ENCODE measurements at regions not wholly inside any gene's neighbourhood (a gene's known extent, or its start where the extent isn't known, plus 50 kb on each side); places are given as distances from the start of the nearest gene placed in this dataset.

DNA sequence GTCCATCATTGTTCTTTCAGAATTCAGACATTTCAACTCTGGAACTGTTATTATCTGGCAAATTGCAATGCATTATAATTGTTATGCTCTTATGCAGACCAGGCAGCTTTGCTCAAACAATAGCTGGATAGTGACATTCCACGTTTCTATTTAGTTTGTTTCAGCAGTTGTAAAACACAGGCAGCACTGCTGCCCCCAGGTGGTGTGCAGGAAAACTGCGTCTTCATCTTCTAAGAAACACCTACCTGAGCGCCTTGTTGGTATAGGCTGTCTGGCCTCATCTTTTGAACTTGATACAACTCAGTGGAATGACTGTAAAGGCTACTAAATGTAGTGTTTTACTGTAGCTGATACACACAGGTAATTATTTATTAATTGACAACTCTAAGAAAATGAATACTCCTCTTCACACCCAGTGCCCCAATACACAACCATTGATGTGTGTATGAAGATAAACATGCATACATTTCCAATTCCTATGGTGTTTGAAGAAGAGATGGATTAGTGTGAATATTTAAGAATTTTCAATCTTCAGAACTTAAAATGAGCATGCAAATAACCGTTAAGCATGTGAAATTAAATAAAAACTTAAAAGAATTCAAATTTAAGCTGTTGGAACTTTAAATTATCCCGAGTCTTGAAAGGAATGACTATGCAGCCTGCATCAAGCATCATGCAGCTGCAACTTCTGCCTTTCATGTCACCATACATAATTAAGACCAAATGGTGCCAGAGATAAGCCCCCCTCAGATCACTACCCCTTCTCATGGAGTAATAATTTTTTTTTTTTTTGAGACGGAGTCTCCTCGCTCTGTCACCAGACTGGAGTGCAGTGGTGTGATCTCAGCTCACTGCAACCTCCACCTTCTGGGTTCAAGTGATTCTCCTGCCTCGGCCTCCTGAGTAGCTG lies 85.6 kb downstream of the CD8B2 start:
- DNase-seq (ENCODE audit: low spot score) = peak; percentile 19

DNA sequence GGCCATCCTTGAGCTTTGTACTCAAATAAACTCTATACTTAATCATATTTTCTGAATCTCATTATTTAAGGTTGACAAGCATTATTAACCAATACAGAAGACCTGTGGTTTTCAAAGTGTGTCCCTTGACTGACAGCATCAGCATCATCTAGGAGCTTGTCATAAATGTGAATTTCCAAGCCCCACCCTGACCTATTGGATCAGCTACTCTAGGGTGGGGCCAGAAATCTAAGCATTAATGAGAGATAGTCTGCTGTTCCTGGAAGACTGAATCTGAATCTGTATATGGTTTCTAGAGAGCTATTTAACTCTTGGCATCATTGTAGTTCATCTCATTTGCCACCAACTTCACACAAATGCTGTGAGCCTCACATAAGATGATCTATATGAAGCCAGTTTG lies 86.6 kb downstream of the CD8B2 start:
- DNase-seq (ENCODE audit: low spot score) = no peak

- peak; percentile 19 for DNase-seq (ENCODE audit: low spot score)
These were observed 88.8 kb downstream of the CD8B2 start for GRCh38 chr2:106575955-106576354.

- DNase-seq (ENCODE audit: low spot score) = no peak
These were observed 90.1 kb downstream of the CD8B2 start for GRCh38 chr2:106577255-106577651.

DNA sequence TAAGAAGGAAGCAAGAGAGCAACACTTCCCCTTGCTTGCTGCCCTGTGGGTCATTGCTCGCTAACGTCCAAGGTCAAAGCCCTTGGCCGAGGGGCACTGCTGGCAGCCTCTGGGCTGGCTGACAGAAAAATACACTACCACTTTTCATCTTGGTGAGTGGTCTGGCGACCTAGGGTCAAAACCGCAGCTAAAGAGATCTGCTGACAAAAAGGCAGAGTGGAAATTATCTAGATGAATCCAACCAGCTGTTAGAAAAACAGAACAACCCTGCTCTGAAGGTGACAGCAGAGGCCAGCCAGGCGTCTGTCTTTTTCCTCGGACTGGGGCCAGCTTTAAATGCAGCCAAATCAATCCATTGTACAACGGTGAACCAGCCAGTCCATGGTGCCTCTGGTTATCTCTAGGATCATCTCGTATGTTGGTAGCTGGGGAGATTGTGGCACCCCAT lies 92.6 kb downstream of the CD8B2 start:
- no peak for DNase-seq (ENCODE audit: low spot score)

DNA sequence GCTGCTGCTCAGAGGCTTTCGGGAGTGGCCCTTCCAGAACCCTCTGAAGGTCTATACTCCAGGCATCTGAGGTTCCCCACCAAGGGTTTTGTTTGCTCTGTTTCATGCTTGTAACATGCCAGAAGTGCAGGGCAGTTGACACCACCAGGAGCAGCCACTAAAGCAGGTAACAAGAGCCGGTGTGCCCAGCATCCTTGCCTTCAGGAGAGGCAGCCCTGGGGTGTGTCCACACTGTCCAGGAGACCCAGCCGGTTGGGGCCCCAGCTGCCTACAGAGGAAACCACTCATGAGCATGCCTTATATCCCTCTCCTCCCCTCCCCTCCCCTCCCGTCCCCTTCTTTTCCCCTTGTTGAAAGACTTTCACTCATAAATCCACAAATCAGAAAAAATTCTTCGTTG lies 93.1 kb downstream of the CD8B2 start:
- no peak for DNase-seq (ENCODE audit: low spot score)

DNA sequence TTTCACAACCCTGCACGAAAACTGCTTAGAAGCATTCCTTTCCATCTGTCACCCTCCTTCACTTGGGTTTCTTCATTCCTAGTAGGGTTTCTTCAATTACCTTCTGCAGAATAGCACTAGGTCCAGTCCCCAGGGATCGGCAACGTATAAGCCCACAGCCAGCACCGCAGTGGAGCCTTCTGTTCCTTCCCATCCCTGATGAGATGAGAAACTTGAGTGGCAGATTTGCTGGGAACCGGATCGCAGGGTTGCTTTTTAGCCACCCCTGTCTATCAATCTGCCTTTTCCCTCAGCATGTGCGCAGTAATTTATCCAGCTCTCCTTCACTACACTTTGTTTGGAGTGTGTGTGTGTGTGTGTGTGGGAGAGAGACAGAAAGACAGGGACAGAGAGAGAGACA lies 94.2 kb downstream of the CD8B2 start:
- DNase-seq (ENCODE audit: low spot score) = no peak

DNA sequence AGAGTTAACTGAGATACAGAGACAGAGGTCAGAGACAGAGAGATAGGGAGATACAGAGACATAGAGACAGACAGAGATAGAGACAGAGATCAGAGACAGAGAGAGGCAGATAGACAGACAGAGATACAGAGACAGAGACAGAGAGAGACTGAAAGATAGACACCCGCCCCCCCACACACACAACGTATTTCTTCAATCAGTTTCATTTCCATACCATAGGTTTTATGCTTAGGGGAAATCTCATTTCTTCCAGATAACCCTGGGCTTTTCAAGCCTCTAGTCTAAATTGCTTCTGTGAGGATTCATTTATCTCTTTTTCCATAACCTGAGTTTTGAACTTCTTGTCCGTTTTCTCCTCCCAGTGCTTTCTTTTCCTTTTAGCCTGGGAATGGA lies 94.6 kb downstream of the CD8B2 start:
- DNase-seq (ENCODE audit: low spot score) = no peak

DNA sequence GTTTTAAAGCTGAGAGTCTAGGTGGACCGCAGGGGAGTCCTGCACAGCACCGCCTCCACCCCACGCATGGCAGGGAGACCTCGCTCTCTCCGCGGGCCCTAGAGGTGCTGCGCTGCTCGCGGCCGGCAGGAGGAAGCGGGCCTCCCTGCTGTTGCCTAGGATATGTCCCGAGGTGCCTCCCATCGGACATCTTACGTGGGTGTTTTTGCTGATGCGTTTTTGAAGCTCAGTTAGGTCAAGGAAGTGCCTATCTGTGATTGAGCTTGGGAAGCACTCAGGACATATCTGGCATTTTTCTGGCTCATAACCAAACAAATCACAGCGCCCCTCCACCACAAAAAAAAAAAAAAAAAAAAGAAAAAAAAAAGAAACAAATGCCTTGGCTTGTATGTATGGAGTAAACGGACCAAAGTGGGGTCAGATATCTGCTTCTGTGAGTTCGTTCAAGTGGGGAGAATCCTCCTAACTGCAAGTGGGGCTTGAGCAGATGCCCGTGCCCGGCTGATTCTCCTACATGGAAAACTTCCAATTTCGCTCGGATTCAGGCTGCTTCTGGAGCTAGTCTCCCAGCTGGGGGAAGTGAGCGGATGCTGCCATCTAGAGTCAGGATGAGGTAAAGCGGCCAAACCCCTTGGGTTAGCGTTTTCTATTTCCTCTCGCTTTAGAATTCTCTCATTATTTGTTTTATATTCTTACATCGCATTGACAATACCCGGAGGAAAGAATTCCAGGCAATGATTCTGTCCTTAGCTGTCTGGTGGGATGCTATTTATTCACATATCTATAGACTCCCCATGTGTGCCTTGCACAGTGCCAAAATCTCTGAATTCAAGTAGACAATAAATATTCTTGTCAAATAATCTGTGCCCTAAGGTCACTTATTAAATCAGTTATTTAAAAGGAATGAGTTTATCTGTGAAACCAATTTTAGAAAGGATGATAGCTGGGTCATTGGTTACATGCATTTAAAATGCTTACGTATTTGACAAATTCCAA lies 95.3 kb downstream of the CD8B2 start:
- DNase-seq (ENCODE audit: low spot score) = peak; percentile 91

DNA sequence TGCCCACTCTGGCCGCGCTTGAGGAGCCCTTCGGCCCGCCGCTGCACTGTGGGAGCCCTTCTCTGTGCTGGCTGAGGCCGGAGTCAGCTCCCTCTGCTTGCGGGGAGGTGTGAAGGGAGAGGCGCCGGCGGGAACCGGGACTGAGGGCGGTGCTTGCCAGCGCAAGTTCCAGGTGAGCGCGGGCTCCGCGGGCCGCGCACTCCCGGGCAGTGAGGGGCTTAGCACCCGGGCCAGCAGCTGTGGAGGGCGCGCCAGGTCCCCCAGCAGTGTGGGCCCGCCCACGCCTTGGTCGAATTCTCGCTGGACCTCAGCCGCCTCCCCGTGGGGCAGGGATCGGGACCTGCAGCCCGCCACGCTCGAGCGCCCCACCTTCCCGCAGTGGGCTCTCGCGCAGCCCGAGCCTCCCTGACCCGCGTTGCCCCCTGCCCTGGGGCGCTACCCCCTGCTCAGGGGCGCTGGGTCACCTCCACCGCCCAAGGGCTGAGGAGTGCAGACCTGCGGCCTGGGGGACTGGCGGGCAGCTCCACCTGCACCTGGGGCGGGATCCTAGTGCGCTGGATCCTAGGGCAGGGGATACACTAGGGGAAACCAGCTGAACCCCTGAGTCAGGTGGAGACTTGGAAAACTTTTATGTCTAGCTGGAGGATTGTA lies 97.3 kb downstream of the CD8B2 start:
- DNase-seq (ENCODE audit: low spot score) = no peak

DNA sequence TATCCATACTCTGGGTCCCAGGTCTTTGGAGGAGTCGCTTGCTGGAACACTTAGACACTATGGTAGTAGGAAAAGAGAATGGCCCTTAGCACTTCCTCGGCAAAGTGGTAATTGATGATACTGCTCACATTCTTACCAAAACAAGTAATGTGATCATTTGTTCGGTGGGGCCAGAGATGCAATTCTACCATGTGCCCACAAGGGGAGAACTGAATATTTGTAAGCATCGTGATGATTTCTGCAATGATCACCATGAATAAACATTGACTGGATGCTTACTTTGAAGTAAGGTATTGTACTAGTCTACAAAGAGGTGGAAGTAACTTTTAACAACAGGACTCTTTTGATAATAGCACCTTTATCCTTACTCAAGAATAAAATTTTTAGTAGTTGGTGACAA lies 109.7 kb downstream of the CD8B2 start:
- DNase-seq (ENCODE audit: low spot score) = peak; percentile 18

GRCh38 chr2:106599540-106599939 lies 112.4 kb downstream of the CD8B2 start:
- no peak for DNase-seq (ENCODE audit: low spot score)

DNA sequence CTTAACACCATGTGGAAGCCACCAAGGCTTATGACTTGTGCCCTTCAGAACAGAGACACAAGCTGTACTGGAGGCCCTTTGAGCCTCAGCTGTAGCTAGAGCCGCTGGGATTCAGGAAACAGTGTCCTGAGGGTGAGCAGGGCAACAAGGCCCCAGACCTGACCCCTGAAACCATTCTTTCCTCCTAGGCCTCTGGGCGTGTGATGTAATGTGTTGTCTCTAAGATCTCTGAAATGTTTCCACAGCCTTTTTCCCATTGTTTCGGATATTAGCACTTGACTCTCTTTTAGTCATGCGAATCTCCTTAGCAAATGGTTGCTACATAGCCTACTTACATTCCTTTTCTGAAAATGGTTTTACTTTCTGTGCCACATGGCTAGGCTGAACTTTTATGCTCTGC lies 114.9 kb downstream of the CD8B2 start:
- DNase-seq (ENCODE audit: low spot score) = no peak

- no peak for DNase-seq (ENCODE audit: low spot score)
These were observed 119.5 kb downstream of the CD8B2 start for GRCh38 chr2:106606652-106607051.

DNA sequence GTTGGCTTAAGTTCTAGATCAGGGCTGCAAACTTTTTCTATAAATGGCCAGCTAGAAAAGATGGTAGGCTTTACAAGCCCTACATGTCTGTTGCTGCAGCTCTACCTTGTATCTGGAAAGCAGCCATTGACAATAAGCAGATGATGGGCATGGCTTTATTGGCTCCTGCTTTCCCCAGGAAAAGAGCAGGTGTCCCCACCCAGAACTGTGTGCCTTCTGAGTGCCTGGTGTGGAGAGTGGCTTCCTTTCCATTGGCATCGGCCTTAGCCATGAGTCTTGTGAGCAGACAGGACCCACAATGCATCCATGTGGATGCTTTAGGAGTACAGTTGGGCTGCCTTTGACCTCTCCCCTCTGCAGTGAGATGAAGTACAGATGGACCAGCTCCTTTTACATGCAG lies 120.2 kb downstream of the CD8B2 start:
- no peak for DNase-seq (ENCODE audit: low spot score)

DNA sequence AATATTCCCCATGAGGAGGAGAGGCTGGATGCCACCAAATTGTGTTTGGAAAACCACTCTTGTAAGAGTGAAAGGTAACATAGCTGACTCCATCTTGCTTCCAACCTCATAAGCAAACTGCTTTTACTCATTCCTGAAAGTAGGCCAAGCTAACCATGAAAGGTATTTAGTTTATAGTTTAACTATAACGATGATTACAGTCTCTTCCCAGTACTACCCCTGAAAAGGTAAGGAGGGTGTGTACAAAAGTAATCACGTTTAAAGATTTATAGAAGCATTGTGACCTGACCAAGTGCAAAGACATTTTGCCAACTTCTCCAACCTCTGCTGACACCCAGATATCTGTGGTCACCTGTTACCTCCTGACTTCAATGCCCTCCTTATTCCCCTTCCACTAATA lies 122.6 kb downstream of the CD8B2 start:
- no peak for DNase-seq (ENCODE audit: low spot score)

DNA sequence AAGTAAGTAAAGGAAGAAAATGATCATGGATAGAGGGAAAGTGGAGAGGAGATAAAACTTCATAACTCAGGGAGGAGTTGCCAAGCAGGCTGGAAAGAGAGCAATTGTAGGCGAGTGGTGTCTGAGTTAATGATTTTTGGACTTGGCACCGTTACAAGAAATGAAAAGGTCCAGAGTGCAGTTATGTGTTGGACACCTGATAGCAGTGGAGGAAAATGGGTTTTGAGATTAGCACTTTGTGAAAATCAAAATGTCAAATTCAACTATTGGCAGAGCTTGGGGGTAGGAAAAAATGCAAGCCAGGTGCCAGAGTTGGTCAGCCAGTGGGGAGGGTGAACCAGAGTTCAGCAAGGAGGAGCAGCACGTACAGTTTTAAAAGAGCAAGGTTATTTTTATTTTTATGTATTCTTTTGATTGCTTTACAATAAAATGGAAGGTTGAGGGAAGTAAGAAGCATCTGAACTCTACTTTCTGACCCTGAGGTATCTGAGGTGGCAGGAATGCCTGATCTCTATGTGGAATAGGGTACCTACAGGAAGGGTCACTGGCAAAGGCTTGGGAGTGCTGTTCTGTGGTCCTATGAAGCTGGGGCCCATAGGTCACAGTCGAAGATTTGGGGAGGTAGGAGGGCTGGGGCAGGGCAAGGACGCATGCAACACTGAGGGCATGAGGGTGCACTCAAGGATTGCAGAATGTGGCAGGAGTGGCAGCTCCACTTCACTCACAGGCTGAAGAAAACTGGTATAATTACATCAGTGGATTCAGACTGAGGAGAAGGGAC lies 127.5 kb downstream of the CD8B2 start:
- no peak for DNase-seq (ENCODE audit: low spot score)

- DNase-seq (ENCODE audit: low spot score) = no peak
These were observed 131.4 kb downstream of the CD8B2 start for GRCh38 chr2:106618614-106619013.

DNA sequence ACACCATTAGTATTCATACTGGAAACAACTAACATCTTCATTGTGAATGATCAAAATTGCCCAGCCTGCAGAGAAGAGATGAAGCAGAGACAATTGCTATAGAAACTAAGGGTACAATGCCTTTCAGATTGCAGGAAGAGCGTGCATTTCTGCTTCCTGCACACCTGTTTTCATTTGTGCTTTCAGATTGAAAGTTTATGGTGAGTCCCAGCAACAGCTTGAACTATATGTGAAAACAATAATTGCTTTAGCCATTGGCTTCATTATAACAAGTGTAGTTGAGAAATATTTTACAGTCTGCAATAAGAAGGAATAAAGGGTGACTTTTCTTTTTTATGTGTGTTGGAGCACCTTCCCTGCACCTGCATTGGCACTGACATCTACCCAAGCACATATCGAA lies 136.3 kb downstream of the CD8B2 start:
- no peak for DNase-seq (ENCODE audit: low spot score)

GRCh38 chr2:106624787-106625380 lies 137.7 kb downstream of the CD8B2 start:
- no peak for DNase-seq (ENCODE audit: low spot score)

GRCh38 chr2:106628377-106628776 lies 141.2 kb downstream of the CD8B2 start:
- no peak for DNase-seq (ENCODE audit: low spot score)
